ENCODE measurements at regions not wholly inside any gene's neighbourhood (a gene's known extent, or its start where the extent isn't known, plus 50 kb on each side); places are given as distances from the start of the nearest gene placed in this dataset.
A peak's percentile ranks its signal among the peaks of the same experiment; 100 is the strongest.
"Not testable (repeated sequence)": the region's sequence is repeated elsewhere in the genome, so short reads cannot be mapped to it uniquely, and the experiment has no call there.

DNA sequence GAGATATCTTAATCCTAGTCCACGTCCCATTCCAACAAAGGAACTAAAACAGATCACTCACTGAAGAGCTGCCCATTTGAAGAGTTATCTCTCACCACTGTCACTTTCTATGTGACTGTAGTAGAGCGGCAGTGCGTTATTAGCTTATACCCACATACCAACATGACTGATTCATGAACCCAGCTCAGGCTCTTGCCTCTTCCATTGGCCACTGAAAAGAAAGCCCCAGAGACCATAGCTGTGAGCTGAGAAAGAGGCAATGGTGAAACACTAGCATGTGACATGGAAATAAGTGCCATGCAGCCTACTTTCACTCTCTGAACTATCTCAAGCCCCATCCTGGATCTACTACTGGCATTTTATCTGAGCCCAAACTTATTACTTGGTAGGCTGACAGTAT, 151.7 kb upstream of the MOCS2 start:
- Mint-ChIP-seq H3K4me3 (ENCODE audit: unreplicated experiment) (no peak overlapping the region), H3K27ac (ENCODE audit: unreplicated experiment) (no peak overlapping the region), H3K27me3 (ENCODE audit: unreplicated experiment) (no peaks in the 10 kb centered on the region), H3K4me1 (ENCODE audit: unreplicated experiment) (no peaks in the 10 kb centered on the region), H3K36me3 (ENCODE audit: low read depth, unreplicated experiment) (no peaks in the 10 kb centered on the region), H3K9me3 (ENCODE audit: unreplicated experiment) (no peaks in the 10 kb centered on the region)
- DNase-seq (ENCODE audit: low spot score): no peak
- TF ChIP-seq, protein P1, sequence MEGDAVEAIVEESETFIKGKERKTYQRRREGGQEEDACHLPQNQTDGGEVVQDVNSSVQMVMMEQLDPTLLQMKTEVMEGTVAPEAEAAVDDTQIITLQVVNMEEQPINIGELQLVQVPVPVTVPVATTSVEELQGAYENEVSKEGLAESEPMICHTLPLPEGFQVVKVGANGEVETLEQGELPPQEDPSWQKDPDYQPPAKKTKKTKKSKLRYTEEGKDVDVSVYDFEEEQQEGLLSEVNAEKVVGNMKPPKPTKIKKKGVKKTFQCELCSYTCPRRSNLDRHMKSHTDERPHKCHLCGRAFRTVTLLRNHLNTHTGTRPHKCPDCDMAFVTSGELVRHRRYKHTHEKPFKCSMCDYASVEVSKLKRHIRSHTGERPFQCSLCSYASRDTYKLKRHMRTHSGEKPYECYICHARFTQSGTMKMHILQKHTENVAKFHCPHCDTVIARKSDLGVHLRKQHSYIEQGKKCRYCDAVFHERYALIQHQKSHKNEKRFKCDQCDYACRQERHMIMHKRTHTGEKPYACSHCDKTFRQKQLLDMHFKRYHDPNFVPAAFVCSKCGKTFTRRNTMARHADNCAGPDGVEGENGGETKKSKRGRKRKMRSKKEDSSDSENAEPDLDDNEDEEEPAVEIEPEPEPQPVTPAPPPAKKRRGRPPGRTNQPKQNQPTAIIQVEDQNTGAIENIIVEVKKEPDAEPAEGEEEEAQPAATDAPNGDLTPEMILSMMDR (IDR thresholded peaks at IDR 0.05; ENCODE audit: unreplicated experiment): no peak

DNA sequence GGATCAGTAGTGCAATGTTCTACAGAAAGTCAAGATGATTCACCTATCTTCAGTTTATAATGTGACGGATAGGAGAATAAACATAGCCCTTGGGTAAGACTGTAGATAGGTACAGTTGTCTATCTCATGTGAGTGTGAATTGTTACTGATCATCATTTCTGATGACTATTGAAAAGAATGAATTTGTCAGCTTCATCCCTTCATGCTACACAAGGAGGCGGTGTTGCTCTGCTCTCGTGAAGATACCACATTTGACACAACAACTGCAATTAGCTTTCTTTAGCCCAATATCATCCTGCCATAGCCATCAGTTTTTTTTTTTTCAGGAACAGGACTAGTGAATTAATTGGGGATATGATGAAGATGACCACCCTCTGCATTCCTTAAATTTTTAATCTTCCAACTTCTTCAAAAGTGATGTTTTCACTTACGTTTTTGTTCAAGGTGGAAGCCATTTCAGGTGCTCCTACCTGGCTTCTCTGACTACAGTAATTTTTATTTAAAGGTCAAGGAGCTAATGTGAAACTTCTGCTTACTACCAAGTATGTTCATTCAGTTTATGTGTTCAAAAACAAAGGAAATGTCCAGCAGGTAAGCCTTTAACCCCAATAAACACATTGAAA, 152.9 kb upstream of the MOCS2 start:
- no peak overlapping the region for H3K4me3 Mint-ChIP-seq (ENCODE audit: unreplicated experiment)
- no peaks in the 10 kb centered on the region for H3K36me3 Mint-ChIP-seq (ENCODE audit: low read depth, unreplicated experiment)
- no peaks in the 10 kb centered on the region for H3K27me3 Mint-ChIP-seq (ENCODE audit: unreplicated experiment)
- TF ChIP-seq, protein P1 (IDR thresholded peaks at IDR 0.05; ENCODE audit: unreplicated experiment): peak; percentile 33
- no peak overlapping the region for H3K27ac Mint-ChIP-seq (ENCODE audit: unreplicated experiment)
- no peaks in the 10 kb centered on the region for H3K4me1 Mint-ChIP-seq (ENCODE audit: unreplicated experiment)
- H3K9me3 Mint-ChIP-seq (ENCODE audit: unreplicated experiment): no peaks in the 10 kb centered on the region
- peak; percentile 45 for DNase-seq (ENCODE audit: low spot score)

DNA sequence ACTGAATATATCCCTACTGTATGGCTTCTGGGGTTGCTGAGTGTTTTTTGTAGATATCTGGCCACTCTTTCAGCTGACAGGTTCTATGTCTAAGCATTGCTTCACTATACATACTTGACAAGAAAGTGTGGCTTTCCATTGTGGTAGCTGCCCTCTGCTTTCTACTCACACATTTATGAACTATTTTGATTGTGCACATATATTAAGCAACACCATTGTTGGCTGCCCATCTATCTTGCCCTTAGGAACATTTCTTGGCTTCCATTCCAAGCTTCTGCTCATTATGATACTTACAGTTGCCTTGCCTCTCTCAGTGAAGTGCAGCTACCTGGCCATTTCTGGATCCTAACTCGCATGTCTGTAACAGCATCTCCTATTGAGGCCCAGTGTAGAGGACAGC, 153.6 kb upstream of the MOCS2 start:
- TF ChIP-seq, protein P1 (IDR thresholded peaks at IDR 0.05; ENCODE audit: unreplicated experiment): no peak
- Mint-ChIP-seq H3K27ac (ENCODE audit: unreplicated experiment) (no peak overlapping the region), H3K4me3 (ENCODE audit: unreplicated experiment) (no peak overlapping the region), H3K9me3 (ENCODE audit: unreplicated experiment) (no peaks in the 10 kb centered on the region), H3K27me3 (ENCODE audit: unreplicated experiment) (no peaks in the 10 kb centered on the region), H3K36me3 (ENCODE audit: low read depth, unreplicated experiment) (no peaks in the 10 kb centered on the region), H3K4me1 (ENCODE audit: unreplicated experiment) (no peaks in the 10 kb centered on the region)
- no peak for DNase-seq (ENCODE audit: low spot score)

- no peak for DNase-seq (ENCODE audit: low spot score)
- H3K4me3 Mint-ChIP-seq (ENCODE audit: unreplicated experiment): no peak overlapping the region
- H3K4me1 Mint-ChIP-seq (ENCODE audit: unreplicated experiment): no peaks in the 10 kb centered on the region
- TF ChIP-seq, protein P1 (IDR thresholded peaks at IDR 0.05; ENCODE audit: unreplicated experiment): no peak
- H3K27me3 Mint-ChIP-seq (ENCODE audit: unreplicated experiment): no peaks in the 10 kb centered on the region
- H3K36me3 Mint-ChIP-seq (ENCODE audit: low read depth, unreplicated experiment): no peaks in the 10 kb centered on the region
- no peaks in the 10 kb centered on the region for H3K9me3 Mint-ChIP-seq (ENCODE audit: unreplicated experiment)
- no peak overlapping the region for H3K27ac Mint-ChIP-seq (ENCODE audit: unreplicated experiment)
Observed at GRCh38 chr5:53265043-53265442, 155.5 kb upstream of the MOCS2 start.

GRCh38 chr5:53268241-53268640, 158.7 kb upstream of the MOCS2 start:
- not testable (repeated sequence) for H3K27ac Mint-ChIP-seq (ENCODE audit: unreplicated experiment); H3K9me3 Mint-ChIP-seq (ENCODE audit: unreplicated experiment); DNase-seq (ENCODE audit: low spot score); H3K4me1 Mint-ChIP-seq (ENCODE audit: unreplicated experiment); H3K4me3 Mint-ChIP-seq (ENCODE audit: unreplicated experiment); H3K27me3 Mint-ChIP-seq (ENCODE audit: unreplicated experiment); H3K36me3 Mint-ChIP-seq (ENCODE audit: low read depth, unreplicated experiment)
